ENCODE measurements at regions not wholly inside any gene's neighbourhood (a gene's known extent, or its start where the extent isn't known, plus 50 kb on each side); places are given as distances from the start of the nearest gene placed in this dataset.

- no peaks in the 10 kb centered on the region for H3F3A ChIP-seq (replicated peaks; ENCODE audit: low read depth)
- Mint-ChIP-seq H3K27me3 (ENCODE audit: insufficient read depth, low read depth, poor library complexity) (no peaks in the 10 kb centered on the region), H3K4me1 (no peaks in the 10 kb centered on the region), H3K4me3 (no peak overlapping the region), H3K9me3 (peaks cover 16% of the 10 kb centered on the region), H3K36me3 (ENCODE audit: low read depth) (peaks cover 19% of the 10 kb centered on the region), H3K27ac (no peak overlapping the region)
- no peak for DNase-seq (ENCODE audit: low spot score)
- no peaks in the 10 kb centered on the region for H3K27me3 ChIP-seq (ENCODE audit: insufficient read depth)
- no peak overlapping the region for H3K27ac ChIP-seq (ENCODE audit: low read depth)
- H3K4me3 ChIP-seq, result no peak overlapping the region
- H2AFZ ChIP-seq, result no peak overlapping the region
- H3K36me3 ChIP-seq (ENCODE audit: insufficient read depth), result no peaks in the 10 kb centered on the region
- no peak for ATAC-seq
- TF ChIP-seq, protein P1, sequence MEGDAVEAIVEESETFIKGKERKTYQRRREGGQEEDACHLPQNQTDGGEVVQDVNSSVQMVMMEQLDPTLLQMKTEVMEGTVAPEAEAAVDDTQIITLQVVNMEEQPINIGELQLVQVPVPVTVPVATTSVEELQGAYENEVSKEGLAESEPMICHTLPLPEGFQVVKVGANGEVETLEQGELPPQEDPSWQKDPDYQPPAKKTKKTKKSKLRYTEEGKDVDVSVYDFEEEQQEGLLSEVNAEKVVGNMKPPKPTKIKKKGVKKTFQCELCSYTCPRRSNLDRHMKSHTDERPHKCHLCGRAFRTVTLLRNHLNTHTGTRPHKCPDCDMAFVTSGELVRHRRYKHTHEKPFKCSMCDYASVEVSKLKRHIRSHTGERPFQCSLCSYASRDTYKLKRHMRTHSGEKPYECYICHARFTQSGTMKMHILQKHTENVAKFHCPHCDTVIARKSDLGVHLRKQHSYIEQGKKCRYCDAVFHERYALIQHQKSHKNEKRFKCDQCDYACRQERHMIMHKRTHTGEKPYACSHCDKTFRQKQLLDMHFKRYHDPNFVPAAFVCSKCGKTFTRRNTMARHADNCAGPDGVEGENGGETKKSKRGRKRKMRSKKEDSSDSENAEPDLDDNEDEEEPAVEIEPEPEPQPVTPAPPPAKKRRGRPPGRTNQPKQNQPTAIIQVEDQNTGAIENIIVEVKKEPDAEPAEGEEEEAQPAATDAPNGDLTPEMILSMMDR (conservative IDR thresholded peaks at IDR 0.05; ENCODE audit: low read depth in 2 of 2), result no peak
- no peak for TF ChIP-seq POLR2AphosphoS5 (IDR thresholded peaks at IDR 0.05; ENCODE audit: low read depth)
- no peak for TF ChIP-seq ZNF114 (CRISPR knock-in tag; IDR thresholded peaks at IDR 0.05)
- TF ChIP-seq ETS1 (IDR thresholded peaks at IDR 0.05), result no peak
- TF ChIP-seq ZNF462 (CRISPR knock-in tag; IDR thresholded peaks at IDR 0.05), result no peak
- TF ChIP-seq STAT1 (IDR thresholded peaks at IDR 0.05; ENCODE audit: unreplicated experiment), result no peak
- TF ChIP-seq CREB1 (CRISPR knock-in tag; IDR thresholded peaks at IDR 0.05; ENCODE audit: low read depth), result no peak
- no peak for TF ChIP-seq EZH2 (IDR thresholded peaks at IDR 0.05; ENCODE audit: low read depth, unreplicated experiment)
- no peak for TF ChIP-seq EZH2phosphoT487 (IDR thresholded peaks at IDR 0.05; ENCODE audit: unreplicated experiment)
- TF ChIP-seq JUNB (IDR thresholded peaks at IDR 0.05; ENCODE audit: unreplicated experiment), result no peak
- no peaks in the 10 kb centered on the region for H4K20me1 ChIP-seq (replicated peaks; ENCODE audit: insufficient read depth)
- H3K79me2 ChIP-seq (replicated peaks; ENCODE audit: insufficient read depth), result no peaks in the 10 kb centered on the region
- H3K4me1 ChIP-seq (ENCODE audit: insufficient read depth), result no peaks in the 10 kb centered on the region
- H3K4me2 ChIP-seq, result no peak overlapping the region
- H3K9me2 ChIP-seq (ENCODE audit: insufficient read depth), result no peaks in the 10 kb centered on the region
These were observed 812.4 kb upstream of the CTNND2 start for GRCh38 chr5:12716664-12717063.

Measured in GM23338 (cell line).